KMS-11 (cell line): ENCODE measurements at regions not wholly inside any gene's neighbourhood (a gene's known extent, or its start where the extent isn't known, plus 50 kb on each side); places are given as distances from the start of the nearest gene placed in this dataset.

Experiments
- H2AFZ ChIP-seq: fragments of 200-600 bp; sonication (generic); 2 replicates; pipeline ENCODE4 v1.6.1; 2016; ENCODE audit warnings: antibody characterized with exemption, mixed run types, low read depth
- H3K27ac ChIP-seq: fragments of 200-600 bp; sonication (generic); 2 replicates; pipeline ENCODE4 v1.6.1; 2016; ENCODE audit warnings: mild to moderate bottlenecking, mixed run types
- H3K27me3 ChIP-seq: fragments of 200-600 bp; sonication (generic); 2 replicates; pipeline ENCODE4 v1.6.1; 2017; ENCODE audit warnings: mild to moderate bottlenecking, low read depth, mixed run types, moderate library complexity; ENCODE audit not compliant: insufficient read depth
- H3K36me3 ChIP-seq: fragments of 200-600 bp; sonication (generic); 2 replicates; pipeline ENCODE4 v1.6.1; 2017; ENCODE audit warnings: mild to moderate bottlenecking, mixed run types; ENCODE audit not compliant: insufficient read depth
- H3K4me1 ChIP-seq: fragments of 200-600 bp; sonication (generic); 2 replicates; pipeline ENCODE4 v1.6.1; 2016; ENCODE audit warnings: mild to moderate bottlenecking, low read depth, mixed run types; ENCODE audit not compliant: poor library complexity, severe bottlenecking
- H3K4me2 ChIP-seq: fragments of 200-600 bp; sonication (generic); 2 replicates; pipeline ENCODE4 v1.7.0; 2016; ENCODE audit warnings: mild to moderate bottlenecking, mixed run types
- H3K4me3 ChIP-seq: fragments of 200-600 bp; sonication (generic); IDR thresholded peaks from 2 replicates; pipeline ENCODE4 v1.6.1; 2017; ENCODE audit warnings: low read depth, low read length, mixed read lengths; ENCODE audit not compliant: insufficient read depth
- H3K79me2 ChIP-seq: fragments of 200-600 bp; sonication (generic); 2 replicates; pipeline ENCODE4 v1.6.1; 2016; ENCODE audit warnings: low read depth, mixed run types; ENCODE audit not compliant: insufficient read depth
- H3K9ac ChIP-seq: fragments of 200-600 bp; sonication (generic); 2 replicates; pipeline ENCODE4 v1.6.1; 2016; ENCODE audit warnings: mild to moderate bottlenecking, mixed run types
- H4K20me1 ChIP-seq: fragments of 200-600 bp; sonication (generic); 2 replicates; pipeline ENCODE4 v1.6.1; 2016; ENCODE audit warnings: mild to moderate bottlenecking, mixed run types; ENCODE audit not compliant: insufficient read depth
- TF ChIP-seq, protein P1 (sequence below): fragments of 200-600 bp; sonication (generic); conservative IDR thresholded peaks from 2 replicates; pipeline ENCODE4 v1.6.1; 2017; ENCODE audit warnings: low read depth, mild to moderate bottlenecking, antibody characterized with exemption, low read length, moderate library complexity, mixed read lengths

DNA sequence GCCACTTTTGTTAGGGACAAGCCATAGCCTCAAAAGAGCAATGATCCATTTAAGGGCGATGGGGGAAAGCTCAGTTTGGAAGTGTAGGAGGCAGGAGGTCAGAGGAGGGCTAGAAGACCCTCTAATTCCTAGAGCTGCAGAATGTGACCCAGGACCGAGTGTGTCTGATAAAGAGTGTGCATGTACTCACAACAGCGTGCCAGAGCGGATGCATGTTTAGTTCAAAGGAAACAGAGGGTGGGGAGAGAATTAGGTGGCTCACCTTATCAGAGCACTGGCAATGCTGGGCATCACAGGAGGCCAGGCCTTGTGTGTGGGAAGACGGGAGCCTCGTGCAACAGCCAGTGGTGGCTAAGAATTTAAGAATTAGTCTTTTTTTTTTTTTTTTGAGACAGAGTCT is 133.9 kb upstream of the COBL start:
- H3K4me3 ChIP-seq, result no peak overlapping the region

DNA sequence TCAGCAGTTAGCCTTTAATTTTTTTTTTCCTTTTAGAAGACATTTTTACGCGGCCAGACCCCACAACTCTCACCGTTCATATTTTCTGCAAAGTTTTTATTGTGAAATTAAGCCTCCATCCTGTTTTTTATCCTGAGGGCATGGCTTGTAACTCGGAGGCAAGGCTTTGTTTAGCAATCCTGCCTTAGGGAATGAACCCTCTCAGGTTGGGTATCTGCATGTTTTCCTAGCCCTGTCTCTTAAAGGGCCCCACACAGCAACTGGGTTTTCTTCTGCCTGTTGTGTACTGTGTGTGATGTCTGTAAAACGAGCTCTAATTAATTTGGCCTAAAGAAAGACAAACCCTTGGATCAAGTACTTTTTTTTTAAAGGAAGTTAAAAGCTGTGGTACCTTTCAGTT is 130.2 kb upstream of the COBL start:
- H3K79me2 ChIP-seq, result no peaks in the 10 kb centered on the region
- no peaks in the 10 kb centered on the region for H3K4me1 ChIP-seq
- H3K27me3 ChIP-seq, result no peaks in the 10 kb centered on the region
- no peak overlapping the region for H3K9ac ChIP-seq
- TF ChIP-seq, protein P1, sequence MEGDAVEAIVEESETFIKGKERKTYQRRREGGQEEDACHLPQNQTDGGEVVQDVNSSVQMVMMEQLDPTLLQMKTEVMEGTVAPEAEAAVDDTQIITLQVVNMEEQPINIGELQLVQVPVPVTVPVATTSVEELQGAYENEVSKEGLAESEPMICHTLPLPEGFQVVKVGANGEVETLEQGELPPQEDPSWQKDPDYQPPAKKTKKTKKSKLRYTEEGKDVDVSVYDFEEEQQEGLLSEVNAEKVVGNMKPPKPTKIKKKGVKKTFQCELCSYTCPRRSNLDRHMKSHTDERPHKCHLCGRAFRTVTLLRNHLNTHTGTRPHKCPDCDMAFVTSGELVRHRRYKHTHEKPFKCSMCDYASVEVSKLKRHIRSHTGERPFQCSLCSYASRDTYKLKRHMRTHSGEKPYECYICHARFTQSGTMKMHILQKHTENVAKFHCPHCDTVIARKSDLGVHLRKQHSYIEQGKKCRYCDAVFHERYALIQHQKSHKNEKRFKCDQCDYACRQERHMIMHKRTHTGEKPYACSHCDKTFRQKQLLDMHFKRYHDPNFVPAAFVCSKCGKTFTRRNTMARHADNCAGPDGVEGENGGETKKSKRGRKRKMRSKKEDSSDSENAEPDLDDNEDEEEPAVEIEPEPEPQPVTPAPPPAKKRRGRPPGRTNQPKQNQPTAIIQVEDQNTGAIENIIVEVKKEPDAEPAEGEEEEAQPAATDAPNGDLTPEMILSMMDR, result no peak
- H3K36me3 ChIP-seq, result no peaks in the 10 kb centered on the region
- no peaks in the 10 kb centered on the region for H4K20me1 ChIP-seq
- H2AFZ ChIP-seq, result no peak overlapping the region
- no peak overlapping the region for H3K27ac ChIP-seq
- H3K4me2 ChIP-seq, result no peak overlapping the region
- no peak overlapping the region for H3K4me3 ChIP-seq

More for the DNA sequence above, 133.9 kb upstream of the COBL start:
- Histone ChIP-seq H3K27me3 (no peaks in the 10 kb centered on the region), H3K27ac (no peak overlapping the region), H3K4me1 (no peaks in the 10 kb centered on the region), H3K4me2 (no peak overlapping the region), H4K20me1 (no peaks in the 10 kb centered on the region), H3K79me2 (no peaks in the 10 kb centered on the region), H3K9ac (no peak overlapping the region), H3K36me3 (no peaks in the 10 kb centered on the region), H2AFZ (no peak overlapping the region)
- TF ChIP-seq, protein P1, result no peak

DNA sequence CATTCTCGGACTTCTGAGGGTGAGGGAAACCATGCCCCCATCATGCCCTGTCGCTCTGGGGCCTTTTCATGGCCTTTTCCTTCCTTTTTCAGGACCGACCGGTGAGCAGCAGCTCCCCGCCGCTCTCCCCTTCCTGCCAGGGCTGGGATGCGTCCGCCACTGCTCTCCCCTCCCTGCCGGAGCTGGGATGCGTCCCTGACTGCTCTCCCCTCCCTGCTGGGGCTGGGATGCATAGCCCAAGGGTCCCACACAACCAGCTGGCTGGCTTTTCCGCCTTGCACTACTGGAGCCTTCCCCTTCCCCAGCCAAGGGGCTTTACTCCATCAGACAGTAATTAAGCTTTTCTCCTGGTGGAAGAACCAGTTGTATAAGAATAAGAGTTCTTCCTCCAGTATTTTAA is 129.7 kb upstream of the COBL start:
- H4K20me1 ChIP-seq, result no peaks in the 10 kb centered on the region
- H3K36me3 ChIP-seq, result no peaks in the 10 kb centered on the region
- H3K4me2 ChIP-seq, result no peak overlapping the region
- no peak overlapping the region for H3K4me3 ChIP-seq
- H3K27ac ChIP-seq, result no peak overlapping the region
- TF ChIP-seq, protein P1, result no peak
- no peak overlapping the region for H2AFZ ChIP-seq
- no peaks in the 10 kb centered on the region for H3K79me2 ChIP-seq
- H3K9ac ChIP-seq, result no peak overlapping the region
- H3K27me3 ChIP-seq, result no peaks in the 10 kb centered on the region
- no peaks in the 10 kb centered on the region for H3K4me1 ChIP-seq

GRCh38 chr7:51444936-51445335 is 128.3 kb upstream of the COBL start:
- Histone ChIP-seq H3K27me3 (no peaks in the 10 kb centered on the region), H3K27ac (no peak overlapping the region), H4K20me1 (no peaks in the 10 kb centered on the region), H3K79me2 (no peaks in the 10 kb centered on the region), H2AFZ (no peak overlapping the region), H3K4me1 (no peaks in the 10 kb centered on the region), H3K36me3 (no peaks in the 10 kb centered on the region), H3K4me2 (no peak overlapping the region), H3K9ac (no peak overlapping the region), H3K4me3 (no peak overlapping the region)
- TF ChIP-seq, protein P1, result no peak
